Neuronal stem cell (in vitro differentiated cells): ENCODE measurements at regions not wholly inside any gene's neighbourhood (a gene's known extent, or its start where the extent isn't known, plus 50 kb on each side); places are given as distances from the start of the nearest gene placed in this dataset.

Source experiments
- DNase-seq: peaks from one replicate; pipeline ENCODE4 v3.0.0-alpha.2; 2013; ENCODE audit warnings: low spot score
- H2AFZ ChIP-seq: one replicate; pipeline ENCODE4 v1.6.1; 2013; ENCODE audit warnings: mild to moderate bottlenecking, low read length, inconsistent platforms
- H2AK5ac ChIP-seq: 2 replicates; pipeline ENCODE4 v1.6.1; 2013; ENCODE audit warnings: low read depth, mild to moderate bottlenecking, inconsistent platforms, low read length, moderate library complexity, mixed read lengths
- H2BK120ac ChIP-seq: 2 replicates; pipeline ENCODE4 v1.6.1; 2013; ENCODE audit warnings: low read depth, mild to moderate bottlenecking, inconsistent platforms, low read length, moderate library complexity, mixed read lengths
- H2BK12ac ChIP-seq: one replicate; pipeline ENCODE4 v1.6.1; 2013; ENCODE audit warnings: low read length, inconsistent platforms
- H2BK15ac ChIP-seq: 2 replicates; pipeline ENCODE4 v1.6.1; 2013; ENCODE audit warnings: mild to moderate bottlenecking, low read length, inconsistent platforms, mixed read lengths
- H2BK5ac ChIP-seq: one replicate; pipeline ENCODE4 v1.6.1; 2013; ENCODE audit warnings: inconsistent platforms, mild to moderate bottlenecking, low read length, moderate library complexity
- H3K14ac ChIP-seq: one replicate; pipeline ENCODE4 v1.6.1; 2013; ENCODE audit warnings: low read length, inconsistent platforms
- H3K18ac ChIP-seq: 2 replicates; pipeline ENCODE4 v1.6.1; 2013; ENCODE audit warnings: low read length, inconsistent platforms
- H3K23ac ChIP-seq: 2 replicates; pipeline ENCODE4 v1.6.1; 2013; ENCODE audit warnings: low read depth, mild to moderate bottlenecking, mixed read lengths, low read length, inconsistent platforms; ENCODE audit not compliant: poor library complexity
- H3K27ac ChIP-seq: replicated peaks from 3 replicates; pipeline ENCODE4 v1.5.1; 2013; ENCODE audit warnings: low read length, inconsistent platforms
- H3K27me3 ChIP-seq, 3 experiments: 2 replicates each; pipeline ENCODE4 v1.6.1; 2013; ENCODE audit warnings: low read length in 3 of 3, mild to moderate bottlenecking in 2 of 3, inconsistent platforms in 1 of 3, low read depth in 1 of 3, mixed read lengths in 1 of 3, moderate library complexity in 1 of 3; ENCODE audit not compliant: control insufficient read depth in 3 of 3, insufficient read depth in 3 of 3
- H3K36me3 ChIP-seq, 2 donors: replicated peaks in 1 of 2; 2 replicates each; pipeline ENCODE4 v1.6.1; 2013; ENCODE audit warnings: low read length in 2 of 2; ENCODE audit not compliant: control insufficient read depth in 2 of 2, insufficient read depth in 2 of 2
- H3K4ac ChIP-seq: 2 replicates; pipeline ENCODE4 v1.6.1; 2013; ENCODE audit warnings: inconsistent platforms, mild to moderate bottlenecking, low read length, moderate library complexity
- H3K4me1 ChIP-seq, 2 donors: 1 replicate in 1 of 2; 2 replicates in 1 of 2; pipeline ENCODE4 v1.6.1; 2013; ENCODE audit warnings: low read length in 2 of 2, low read depth in 1 of 2; ENCODE audit not compliant: control insufficient read depth in 2 of 2, insufficient read depth in 1 of 2
- H3K4me2 ChIP-seq: one replicate; pipeline ENCODE4 v1.6.1; 2013; ENCODE audit warnings: mild to moderate bottlenecking, low read length, inconsistent platforms; ENCODE audit not compliant: insufficient read depth, poor library complexity, severe bottlenecking
- H3K4me3 ChIP-seq, 2 donors: 2 replicates each; pipeline ENCODE4 v1.5.1; 2013; ENCODE audit warnings: low read length in 2 of 2, mild to moderate bottlenecking in 2 of 2, inconsistent platforms in 1 of 2, moderate library complexity in 1 of 2
- H3K79me1 ChIP-seq: one replicate; pipeline ENCODE4 v1.6.1; 2013; ENCODE audit warnings: low read depth, mild to moderate bottlenecking, inconsistent platforms, low read length, moderate library complexity
- H3K9ac ChIP-seq: one replicate; pipeline ENCODE4 v1.6.1; 2013; ENCODE audit warnings: mild to moderate bottlenecking, low read depth, low read length, inconsistent platforms; ENCODE audit not compliant: poor library complexity
- H3K9me3 ChIP-seq, 2 donors: replicated peaks in 1 of 2; 2 replicates each; pipeline versions ENCODE3 to v1.6.1; 2013; ENCODE audit warnings: low read length in 2 of 2, mild to moderate bottlenecking in 2 of 2, inconsistent platforms in 1 of 2, low read depth in 1 of 2, mixed read lengths in 1 of 2, moderate library complexity in 1 of 2; ENCODE audit not compliant: control insufficient read depth in 2 of 2, insufficient read depth in 1 of 2
- H4K8ac ChIP-seq: one replicate; pipeline ENCODE4 v1.6.1; 2013; ENCODE audit warnings: low read depth, mild to moderate bottlenecking, inconsistent platforms, low read length, moderate library complexity
- H4K91ac ChIP-seq: one replicate; pipeline ENCODE4 v1.6.1; 2013; ENCODE audit warnings: low read length, low read depth, mild to moderate bottlenecking, inconsistent platforms; ENCODE audit not compliant: poor library complexity
- WGBS, 2 donors: extraction: QIAGEN DNeasy Blood & Tissue Kit; methylation state at CpG; one replicate each; pipeline ENCODE4 v1.1.7; 2013; ENCODE audit warnings: missing lambda C conversion rate in 2 of 2, mixed read lengths in 1 of 2; ENCODE audit not compliant: insufficient read length in 2 of 2, insufficient replicate concordance in 1 of 2; ENCODE audit errors: extremely low coverage in 2 of 2; 5-methylcytosine and 5-hydroxymethylcytosine counted together

- WGBS, 2 donors = no CpG with 5 or more reads among the region's 5 CpGs
- peaks cover 0 to 1% (median 0%) of the 10 kb centered on the region in 3 experiments for H3K27me3 ChIP-seq
- no peak overlapping the region for H3K9ac ChIP-seq
These were observed 405.7 kb upstream of the PPP2R3A start for GRCh38 chr3:135559802-135560201.

DNA sequence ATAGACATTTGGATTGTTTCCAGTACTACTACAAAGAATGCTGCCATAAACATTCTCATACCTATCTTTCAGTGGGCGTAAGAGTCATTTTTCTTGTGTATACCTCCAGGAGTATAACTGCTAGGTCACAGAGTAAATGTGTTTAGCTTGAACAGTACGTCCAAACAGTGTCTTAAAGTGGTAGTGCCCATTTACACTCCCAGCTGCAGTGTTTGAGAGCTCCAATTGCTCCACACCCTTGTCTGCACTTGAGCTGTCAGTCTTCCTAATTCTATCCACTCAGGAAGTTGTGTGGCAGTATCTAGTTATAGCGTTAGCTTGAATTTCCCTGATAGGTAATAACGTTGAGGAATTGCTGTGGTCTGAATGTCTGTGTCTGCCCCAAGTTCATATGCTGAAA is 404.7 kb upstream of the PPP2R3A start:
- H2BK15ac ChIP-seq = no peak overlapping the region
- peaks cover 0 to 1% (median 0%) of the 10 kb centered on the region in 3 experiments for H3K27me3 ChIP-seq
- no peak overlapping the region for H3K23ac ChIP-seq
- H3K79me1 ChIP-seq = no peaks in the 10 kb centered on the region
- no peak overlapping the region for H3K18ac ChIP-seq
- H2BK5ac ChIP-seq = no peak overlapping the region
- H3K9me3 ChIP-seq = no peaks in the 10 kb centered on the region
- H3K4me3 ChIP-seq = no peak overlapping the region
- H3K4ac ChIP-seq = no peak overlapping the region
- H3K27ac ChIP-seq = no peak overlapping the region
- DNase-seq = no peak
- whole genome bisulfite sequencing, 2 donors = no CpG with 5 or more reads among the region's 4 CpGs
- no peak overlapping the region for H2AFZ ChIP-seq
- H3K4me2 ChIP-seq = no peak overlapping the region
- H3K14ac ChIP-seq = no peak overlapping the region
- H2BK12ac ChIP-seq = no peak overlapping the region
- no peak overlapping the region for H3K9ac ChIP-seq
- H4K91ac ChIP-seq = no peak overlapping the region
- no peak overlapping the region for H4K8ac ChIP-seq
- H2AK5ac ChIP-seq = no peak overlapping the region
- H3K36me3 ChIP-seq = no peaks in the 10 kb centered on the region
- H3K4me1 ChIP-seq = peaks cover 0 to 1% of the 10 kb centered on the region in 2 donors
- no peak overlapping the region for H2BK120ac ChIP-seq

More at GRCh38 chr3:135559802-135560201, 405.7 kb upstream of the PPP2R3A start:
- Histone ChIP-seq H3K4me3 (no peak overlapping the region), H2AK5ac (no peak overlapping the region), H3K79me1 (no peaks in the 10 kb centered on the region), H3K36me3 (no peaks in the 10 kb centered on the region), H2BK15ac (no peak overlapping the region), H4K91ac (no peak overlapping the region), H3K18ac (no peak overlapping the region), H3K4me2 (no peak overlapping the region), H3K9me3 (no peaks in the 10 kb centered on the region), H3K4ac (no peak overlapping the region), H2AFZ (no peak overlapping the region), H3K14ac (no peak overlapping the region), H3K4me1 (no peaks in the 10 kb centered on the region), H4K8ac (no peak overlapping the region), H2BK120ac (no peak overlapping the region), H3K27ac (no peak overlapping the region), H2BK5ac (no peak overlapping the region), H3K23ac (no peak overlapping the region), H2BK12ac (no peak overlapping the region)
- no peak for DNase-seq

DNA sequence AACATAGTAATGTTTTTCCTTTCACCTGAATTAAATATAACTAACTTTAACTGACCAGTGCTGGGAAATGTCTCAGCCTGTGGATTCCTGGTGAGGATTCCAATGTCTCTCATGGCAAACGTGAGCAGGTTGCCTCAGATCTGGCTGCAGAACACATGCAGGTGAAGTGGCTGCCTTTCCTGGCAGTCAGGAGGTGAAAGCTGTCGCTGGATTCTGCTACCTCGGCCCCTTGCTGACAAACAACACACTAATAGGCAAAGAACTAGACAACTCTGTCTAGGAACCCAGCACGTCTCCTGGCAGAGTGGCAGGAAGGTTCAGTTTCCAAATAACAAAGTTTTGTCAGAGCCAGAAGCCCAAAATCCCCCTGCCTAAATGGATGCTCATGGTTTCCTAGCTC is 400.8 kb upstream of the PPP2R3A start:
- no peak overlapping the region for H2BK15ac ChIP-seq
- H2AFZ ChIP-seq = no peak overlapping the region
- H3K4me3 ChIP-seq = no peak overlapping the region
- H2BK12ac ChIP-seq = no peak overlapping the region
- H2BK120ac ChIP-seq = no peak overlapping the region
- H3K79me1 ChIP-seq = no peaks in the 10 kb centered on the region
- H3K9ac ChIP-seq = no peak overlapping the region
- peaks cover 0 to 1% (median 0%) of the 10 kb centered on the region in 3 experiments for H3K27me3 ChIP-seq
- no peak overlapping the region for H3K23ac ChIP-seq
- no peak overlapping the region for H3K14ac ChIP-seq
- no peak for DNase-seq
- no peak overlapping the region for H3K4me2 ChIP-seq
- H2BK5ac ChIP-seq = no peak overlapping the region
- H3K27ac ChIP-seq = no peak overlapping the region
- no peak overlapping the region for H3K4ac ChIP-seq
- no peak overlapping the region for H3K18ac ChIP-seq
- H4K8ac ChIP-seq = no peak overlapping the region
- no peaks in the 10 kb centered on the region for H3K36me3 ChIP-seq
- WGBS, 2 donors = no CpG with 5 or more reads among the region's 4 CpGs
- H3K4me1 ChIP-seq = peaks cover 0 to 1% of the 10 kb centered on the region in 2 donors
- H3K9me3 ChIP-seq = no peaks in the 10 kb centered on the region
- H2AK5ac ChIP-seq = no peak overlapping the region
- no peak overlapping the region for H4K91ac ChIP-seq

DNA sequence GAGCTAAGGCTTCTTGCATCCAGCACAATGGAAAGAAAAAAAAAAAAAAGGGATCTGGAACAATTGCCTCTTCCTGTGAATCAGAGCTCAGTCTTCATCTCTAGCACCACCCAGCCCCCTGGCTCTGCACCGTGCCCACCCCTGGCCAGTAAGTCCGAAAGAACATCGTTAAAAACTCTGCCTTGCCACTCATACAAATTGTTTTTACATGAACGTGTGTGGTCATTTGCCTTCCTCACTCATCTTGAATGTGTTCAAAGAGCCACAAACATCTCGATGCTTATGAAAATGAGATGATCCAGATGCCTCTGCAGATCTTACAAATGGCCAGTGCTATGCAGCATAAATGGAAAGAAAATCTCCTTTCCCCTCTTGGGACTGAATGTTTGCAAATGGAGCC is 400.0 kb upstream of the PPP2R3A start:
- Histone ChIP-seq H3K4ac (no peak overlapping the region), H3K9ac (no peak overlapping the region), H3K27ac (no peak overlapping the region), H3K9me3 (no peaks in the 10 kb centered on the region), H3K23ac (no peak overlapping the region), H3K4me3 (no peak overlapping the region), H4K8ac (no peak overlapping the region), H2AK5ac (no peak overlapping the region), H3K79me1 (no peaks in the 10 kb centered on the region), H2BK15ac (no peak overlapping the region), H4K91ac (no peak overlapping the region), H2BK120ac (no peak overlapping the region), H2BK12ac (no peak overlapping the region), H2BK5ac (no peak overlapping the region), H2AFZ (no peak overlapping the region), H3K4me2 (no peak overlapping the region), H3K27me3 (no peaks in the 10 kb centered on the region), H3K36me3 (no peaks in the 10 kb centered on the region), H3K14ac (no peak overlapping the region), H3K18ac (no peak overlapping the region), H3K4me1 (peaks cover 0 to 1% of the 10 kb centered on the region in 2 donors)
- WGBS, 2 donors = no CpG with 5 or more reads among the region's 5 CpGs
- DNase-seq = no peak
